Right atrium auricular region (tissue), 2 donors: ENCODE measurements at regions not wholly inside any gene's neighbourhood (a gene's known extent, or its start where the extent isn't known, plus 50 kb on each side); places are given as distances from the start of the nearest gene placed in this dataset.
"Not testable (repeated sequence)": the region's sequence is repeated elsewhere in the genome, so short reads cannot be mapped to it uniquely, and the experiment has no call there.

Experiments
- DNase-seq: peaks from one replicate; pipeline ENCODE4 v3.0.0-alpha.2; 2019; ENCODE audit warnings: low spot score
- H3K27ac ChIP-seq, 2 donors: fragments of 200-600 bp; sonication (generic); 1 replicate in 1 of 2; 2 replicates in 1 of 2; pipeline ENCODE4 v1.5.1; 2016 to 2019
- H3K27me3 ChIP-seq, 2 donors: fragments of 200-600 bp; sonication (generic); one replicate each; pipeline versions ENCODE4 v1.5.1 to v1.6.0; 2017 to 2019
- H3K36me3 ChIP-seq: fragments of 200-600 bp; sonication (generic); one replicate; pipeline ENCODE4 v1.5.1; 2016
- H3K4me1 ChIP-seq, 2 donors: fragments of 200-600 bp; sonication (generic); one replicate each; pipeline versions ENCODE4 v1.5.1 to v1.6.0; 2017 to 2019
- H3K4me3 ChIP-seq, 2 donors: fragments of 200-600 bp; sonication (generic); 1 replicate in 1 of 2; 2 replicates in 1 of 2; pipeline ENCODE4 v1.5.1; 2017 to 2019; ENCODE audit warnings: mild to moderate bottlenecking in 1 of 2, moderate library complexity in 1 of 2
- H3K9me3 ChIP-seq, 2 donors: fragments of 200-600 bp; sonication (generic); one replicate each; pipeline ENCODE4 v1.5.1; 2019
- CTCF ChIP-seq, 2 donors: fragments of 200-600 bp; sonication (generic); IDR thresholded peaks; one replicate each; pipeline ENCODE4 v1.5.1; 2019; ENCODE audit warnings: antibody characterized with exemption in 2 of 2

- Histone ChIP-seq H3K27me3 (no peaks in the 10 kb centered on the region), H3K36me3 (no peaks in the 10 kb centered on the region), H3K9me3 (no peaks in the 10 kb centered on the region), H3K4me3 (no peak overlapping the region), H3K27ac (no peak overlapping the region), H3K4me1 (no peaks in the 10 kb centered on the region)
- no peak for DNase-seq
- TF ChIP-seq CTCF (IDR thresholded peaks at IDR 0.05) = no peak
Measured at GRCh38 chr2:84175970-84176369, 283.1 kb downstream of the SUCLG1 start.

GRCh38 chr2:84175340-84175739, 283.7 kb downstream of the SUCLG1 start:
- TF ChIP-seq CTCF (IDR thresholded peaks at IDR 0.05) = no peak
- Histone ChIP-seq H3K27ac (no peak overlapping the region), H3K4me1 (no peaks in the 10 kb centered on the region), H3K9me3 (no peaks in the 10 kb centered on the region), H3K4me3 (no peak overlapping the region), H3K27me3 (no peaks in the 10 kb centered on the region), H3K36me3 (no peaks in the 10 kb centered on the region)
- no peak for DNase-seq

GRCh38 chr2:84173041-84173440, 286.0 kb downstream of the SUCLG1 start:
- no peak for TF ChIP-seq CTCF (IDR thresholded peaks at IDR 0.05)

GRCh38 chr2:84170979-84171378, 288.1 kb downstream of the SUCLG1 start:
- Histone ChIP-seq H3K27me3 (no peaks in the 10 kb centered on the region), H3K4me1 (no peaks in the 10 kb centered on the region), H3K4me3 (no peak overlapping the region), H3K27ac (no peak overlapping the region), H3K36me3 (no peaks in the 10 kb centered on the region), H3K9me3 (no peaks in the 10 kb centered on the region)
- no peak for DNase-seq
- no peak for TF ChIP-seq CTCF (IDR thresholded peaks at IDR 0.05)

More at GRCh38 chr2:84173041-84173440, 286.0 kb downstream of the SUCLG1 start:
- no peak for DNase-seq
- Histone ChIP-seq H3K36me3 (no peaks in the 10 kb centered on the region), H3K27ac (no peak overlapping the region), H3K4me1 (no peaks in the 10 kb centered on the region), H3K9me3 (no peaks in the 10 kb centered on the region), H3K4me3 (no peak overlapping the region), H3K27me3 (no peaks in the 10 kb centered on the region)

GRCh38 chr2:84169871-84170270, 289.2 kb downstream of the SUCLG1 start:
- H3K9me3 ChIP-seq = no peaks in the 10 kb centered on the region
- H3K4me3 ChIP-seq = no peak overlapping the region
- no peaks in the 10 kb centered on the region for H3K27me3 ChIP-seq
- H3K4me1 ChIP-seq = no peaks in the 10 kb centered on the region
- no peak for DNase-seq
- no peak overlapping the region for H3K27ac ChIP-seq
- no peaks in the 10 kb centered on the region for H3K36me3 ChIP-seq
- no peak for TF ChIP-seq CTCF (IDR thresholded peaks at IDR 0.05)

GRCh38 chr2:84168552-84168951, 290.5 kb downstream of the SUCLG1 start:
- not testable (repeated sequence) for H3K9me3 ChIP-seq, H3K36me3 ChIP-seq, DNase-seq, H3K27me3 ChIP-seq, H3K4me3 ChIP-seq, H3K27ac ChIP-seq, H3K4me1 ChIP-seq
